Ishikawa (cell line): ENCODE measurements at regions not wholly inside any gene's neighbourhood (a gene's known extent, or its start where the extent isn't known, plus 50 kb on each side); places are given as distances from the start of the nearest gene placed in this dataset.

Experiments used
- CEBPB ChIP-seq: IDR thresholded peaks from 2 replicates; pipeline ENCODE4 v1.6.1; 2012
- CREB1 ChIP-seq: IDR thresholded peaks from 2 replicates; pipeline ENCODE4 v1.6.1; 2012; ENCODE audit warnings: low read depth
- EGR1 ChIP-seq: IDR thresholded peaks from 2 replicates; pipeline ENCODE4 v1.6.1; 2012
- EP300 ChIP-seq: IDR thresholded peaks from 2 replicates; pipeline ENCODE4 v1.6.1; 2012; ENCODE audit warnings: borderline replicate concordance
- FOXM1 ChIP-seq: IDR thresholded peaks from 2 replicates; pipeline ENCODE4 v1.6.1; 2012; ENCODE audit warnings: low read depth, borderline replicate concordance
- NFIC ChIP-seq: IDR thresholded peaks from 2 replicates; pipeline ENCODE4 v1.6.1; 2012
- RAD21 ChIP-seq: IDR thresholded peaks from 2 replicates; pipeline ENCODE4 v1.6.1; 2012; ENCODE audit warnings: low read depth
- TAF1 ChIP-seq: IDR thresholded peaks from 2 replicates; pipeline ENCODE4 v1.6.1; 2012; ENCODE audit warnings: low read depth, mild to moderate bottlenecking
- TCF12 ChIP-seq: IDR thresholded peaks from 2 replicates; pipeline ENCODE4 v1.6.1; 2012; ENCODE audit warnings: low read depth
- TEAD4 ChIP-seq: IDR thresholded peaks from 2 replicates; pipeline ENCODE4 v1.6.1; 2012
- YY1 ChIP-seq: IDR thresholded peaks from 2 replicates; pipeline ENCODE4 v1.6.1; 2012; ENCODE audit warnings: low read depth
- ZBTB7A ChIP-seq: IDR thresholded peaks from 2 replicates; pipeline ENCODE4 v1.6.1; 2012; ENCODE audit warnings: low read depth
- TF ChIP-seq, protein P1 (sequence below): IDR thresholded peaks from 2 replicates; pipeline ENCODE4 v1.6.1; 2012
- TF ChIP-seq, protein P2 (sequence below): IDR thresholded peaks from 2 replicates; pipeline ENCODE4 v1.6.1; 2012
- TF ChIP-seq, protein P3 (sequence below): IDR thresholded peaks from 2 replicates; pipeline ENCODE4 v1.6.1; 2012; ENCODE audit warnings: low read depth, mild to moderate bottlenecking

DNA sequence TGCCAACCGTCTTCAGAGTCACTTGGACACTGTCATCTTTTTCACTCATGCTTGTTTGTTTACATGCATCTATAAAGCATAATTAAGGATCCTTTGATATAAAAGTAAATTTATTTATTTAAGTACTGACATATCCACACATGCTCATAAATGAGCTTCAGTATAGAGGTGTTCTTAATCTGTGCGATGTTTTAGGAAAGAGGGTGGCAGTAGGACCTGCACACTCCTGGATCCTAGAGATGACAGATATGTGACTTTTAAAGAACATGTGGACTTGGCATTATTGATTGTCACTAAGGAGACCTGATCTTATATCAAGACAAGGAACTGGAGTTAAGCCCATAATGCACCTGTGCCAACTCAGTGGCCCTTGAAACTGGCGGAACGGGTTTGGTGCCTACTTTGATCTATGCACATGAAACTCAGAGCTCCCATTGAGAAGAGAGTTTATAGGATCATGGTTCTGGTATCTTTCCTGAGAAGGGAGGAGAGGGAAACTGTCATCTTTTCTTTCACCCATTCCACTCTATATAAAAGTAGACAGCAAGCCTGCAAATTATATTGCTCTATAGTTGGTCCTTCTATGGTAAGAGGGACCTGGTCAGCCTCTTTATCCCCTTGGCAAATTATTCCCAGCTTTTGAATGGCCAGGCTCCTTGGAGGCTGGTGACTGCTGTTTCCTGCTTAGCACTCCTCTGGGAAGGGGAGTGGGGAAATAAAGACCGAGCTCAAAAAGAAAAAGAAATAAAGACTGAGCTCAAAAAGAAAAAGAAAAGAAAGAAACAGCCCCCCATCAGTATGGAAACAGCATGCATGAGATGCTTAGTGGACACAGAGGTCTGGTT lies 57.8 kb upstream of the LIFR start:
- no peak; the same call in 1 of the 2 replicates for TF ChIP-seq TEAD4
- peak; percentile 82 for TF ChIP-seq NFIC
- TF ChIP-seq TCF12: peak; percentile 45; the same call in 1 of the 2 replicates
- TF ChIP-seq, protein P1, sequence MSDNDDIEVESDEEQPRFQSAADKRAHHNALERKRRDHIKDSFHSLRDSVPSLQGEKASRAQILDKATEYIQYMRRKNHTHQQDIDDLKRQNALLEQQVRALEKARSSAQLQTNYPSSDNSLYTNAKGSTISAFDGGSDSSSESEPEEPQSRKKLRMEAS: peak; percentile 34; the same call in 1 of the 2 replicates
- peak; percentile 49; the same call in 1 of the 2 replicates for TF ChIP-seq EP300

DNA sequence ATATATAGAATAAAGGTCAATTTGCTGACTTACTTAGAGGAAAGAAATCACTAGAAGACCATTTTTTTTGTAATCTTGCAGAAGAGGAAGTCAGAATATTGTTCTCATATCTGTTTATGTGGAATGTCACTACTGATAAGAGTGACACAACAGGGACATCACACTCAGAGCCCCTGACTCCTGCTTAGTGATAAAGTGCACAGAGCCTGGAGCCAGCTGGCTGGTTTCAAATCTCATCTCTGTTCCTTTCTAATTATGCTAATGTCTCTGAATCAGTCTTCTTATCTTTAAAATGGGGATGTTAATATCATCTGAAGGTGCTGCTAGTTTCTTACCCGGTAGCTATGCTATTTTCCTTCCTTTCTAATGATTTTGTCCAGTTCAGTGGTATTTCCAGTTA lies 58.6 kb upstream of the LIFR start:
- TF ChIP-seq EGR1: no peak
- TF ChIP-seq, protein P2, sequence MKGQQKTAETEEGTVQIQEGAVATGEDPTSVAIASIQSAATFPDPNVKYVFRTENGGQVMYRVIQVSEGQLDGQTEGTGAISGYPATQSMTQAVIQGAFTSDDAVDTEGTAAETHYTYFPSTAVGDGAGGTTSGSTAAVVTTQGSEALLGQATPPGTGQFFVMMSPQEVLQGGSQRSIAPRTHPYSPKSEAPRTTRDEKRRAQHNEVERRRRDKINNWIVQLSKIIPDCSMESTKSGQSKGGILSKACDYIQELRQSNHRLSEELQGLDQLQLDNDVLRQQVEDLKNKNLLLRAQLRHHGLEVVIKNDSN: no peak
- TF ChIP-seq FOXM1: no peak
- TF ChIP-seq TAF1: no peak
- TF ChIP-seq NFIC: no peak
- TF ChIP-seq TEAD4: no peak
- TF ChIP-seq TCF12: no peak
- TF ChIP-seq, protein P1: no peak
- TF ChIP-seq CEBPB: no peak
- no peak for TF ChIP-seq YY1
- TF ChIP-seq ZBTB7A: no peak
- no peak for TF ChIP-seq RAD21
- no peak for TF ChIP-seq CREB1
- TF ChIP-seq, protein P3, sequence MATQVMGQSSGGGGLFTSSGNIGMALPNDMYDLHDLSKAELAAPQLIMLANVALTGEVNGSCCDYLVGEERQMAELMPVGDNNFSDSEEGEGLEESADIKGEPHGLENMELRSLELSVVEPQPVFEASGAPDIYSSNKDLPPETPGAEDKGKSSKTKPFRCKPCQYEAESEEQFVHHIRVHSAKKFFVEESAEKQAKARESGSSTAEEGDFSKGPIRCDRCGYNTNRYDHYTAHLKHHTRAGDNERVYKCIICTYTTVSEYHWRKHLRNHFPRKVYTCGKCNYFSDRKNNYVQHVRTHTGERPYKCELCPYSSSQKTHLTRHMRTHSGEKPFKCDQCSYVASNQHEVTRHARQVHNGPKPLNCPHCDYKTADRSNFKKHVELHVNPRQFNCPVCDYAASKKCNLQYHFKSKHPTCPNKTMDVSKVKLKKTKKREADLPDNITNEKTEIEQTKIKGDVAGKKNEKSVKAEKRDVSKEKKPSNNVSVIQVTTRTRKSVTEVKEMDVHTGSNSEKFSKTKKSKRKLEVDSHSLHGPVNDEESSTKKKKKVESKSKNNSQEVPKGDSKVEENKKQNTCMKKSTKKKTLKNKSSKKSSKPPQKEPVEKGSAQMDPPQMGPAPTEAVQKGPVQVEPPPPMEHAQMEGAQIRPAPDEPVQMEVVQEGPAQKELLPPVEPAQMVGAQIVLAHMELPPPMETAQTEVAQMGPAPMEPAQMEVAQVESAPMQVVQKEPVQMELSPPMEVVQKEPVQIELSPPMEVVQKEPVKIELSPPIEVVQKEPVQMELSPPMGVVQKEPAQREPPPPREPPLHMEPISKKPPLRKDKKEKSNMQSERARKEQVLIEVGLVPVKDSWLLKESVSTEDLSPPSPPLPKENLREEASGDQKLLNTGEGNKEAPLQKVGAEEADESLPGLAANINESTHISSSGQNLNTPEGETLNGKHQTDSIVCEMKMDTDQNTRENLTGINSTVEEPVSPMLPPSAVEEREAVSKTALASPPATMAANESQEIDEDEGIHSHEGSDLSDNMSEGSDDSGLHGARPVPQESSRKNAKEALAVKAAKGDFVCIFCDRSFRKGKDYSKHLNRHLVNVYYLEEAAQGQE: no peak
- TF ChIP-seq EP300: no peak

DNA sequence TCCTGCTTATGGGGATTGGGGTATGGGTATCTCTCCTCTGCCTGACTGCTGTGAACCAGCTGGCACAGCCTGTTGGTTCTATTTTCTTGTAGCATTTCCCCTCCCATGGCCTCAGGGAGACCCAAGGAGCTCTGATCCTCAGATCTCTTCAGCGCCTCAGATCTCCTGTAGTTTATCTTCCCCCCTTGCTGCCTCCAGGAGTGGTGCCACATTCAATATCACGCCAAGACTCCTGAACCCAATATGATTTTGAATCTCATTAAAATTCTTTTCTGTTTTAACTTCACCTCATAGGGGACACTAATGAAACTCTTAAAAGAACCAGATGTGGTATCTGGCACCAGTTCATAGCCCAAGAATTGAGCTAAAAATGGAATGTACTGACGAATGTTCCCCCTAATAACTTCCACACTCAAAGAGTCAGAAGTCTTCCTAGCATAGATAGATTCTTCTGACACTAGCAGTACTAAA lies 59.6 kb upstream of the LIFR start:
- TF ChIP-seq, protein P1: no peak
- TF ChIP-seq EP300 (no peak), YY1 (no peak), CEBPB (no peak), TEAD4 (no peak), FOXM1 (no peak), NFIC (no peak), CREB1 (no peak), EGR1 (no peak), RAD21 (no peak), TCF12 (no peak)
- TF ChIP-seq, protein P2: no peak

DNA sequence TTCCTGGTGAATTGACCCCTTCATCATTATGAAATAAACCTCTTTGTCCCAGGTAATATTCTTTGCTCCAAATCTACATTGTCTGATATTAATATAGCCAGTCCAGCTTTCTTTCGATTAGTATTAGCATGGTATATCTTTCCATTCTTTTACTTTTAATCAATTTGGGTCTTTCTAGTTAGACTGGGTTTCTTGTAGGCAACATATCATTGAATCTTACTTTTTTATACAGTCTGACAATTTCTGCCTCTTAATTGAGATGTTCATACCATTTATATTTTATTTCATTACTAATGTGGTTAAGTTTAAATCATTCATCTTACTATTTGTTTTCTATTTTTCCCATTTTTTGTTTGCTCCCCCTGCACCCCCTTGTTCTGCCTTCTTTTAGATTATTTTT lies 61.7 kb upstream of the LIFR start:
- TF ChIP-seq TEAD4 (no peak), CEBPB (no peak)

DNA sequence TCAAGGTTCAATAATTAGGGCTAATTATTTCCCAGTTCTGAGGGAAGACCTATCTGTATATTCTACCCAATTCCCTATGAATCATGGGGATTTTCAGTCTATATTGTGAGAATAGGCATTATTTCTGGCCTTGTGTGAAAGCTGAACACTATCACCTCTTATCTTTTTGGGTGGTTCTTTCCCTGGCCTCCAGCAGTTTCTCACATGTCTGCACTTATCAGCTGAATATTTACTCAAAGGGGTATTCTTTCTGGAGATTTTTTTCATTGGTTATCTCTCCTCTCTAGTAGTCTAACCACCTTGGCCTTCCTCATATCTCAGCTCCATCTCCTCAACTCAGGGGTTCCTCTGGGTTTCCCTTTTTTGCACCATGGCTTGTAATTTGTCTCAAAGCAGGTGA lies 64.9 kb upstream of the LIFR start:
- no peak for TF ChIP-seq FOXM1
- TF ChIP-seq, protein P3: no peak
- TF ChIP-seq RAD21: no peak
- TF ChIP-seq CEBPB: no peak
- no peak for TF ChIP-seq EGR1
- no peak for TF ChIP-seq CREB1
- TF ChIP-seq TCF12: no peak
- no peak for TF ChIP-seq TEAD4
- TF ChIP-seq YY1: no peak
- TF ChIP-seq, protein P2: no peak
- TF ChIP-seq, protein P1: no peak
- no peak for TF ChIP-seq NFIC
- no peak for TF ChIP-seq ZBTB7A
- TF ChIP-seq EP300: no peak
- TF ChIP-seq TAF1: no peak
